ENCODE measurements at regions not wholly inside any gene's neighbourhood (a gene's known extent, or its start where the extent isn't known, plus 50 kb on each side); places are given as distances from the start of the nearest gene placed in this dataset.
"Not testable (repeated sequence)": the region's sequence is repeated elsewhere in the genome, so short reads cannot be mapped to it uniquely, and the experiment has no call there.

DNA sequence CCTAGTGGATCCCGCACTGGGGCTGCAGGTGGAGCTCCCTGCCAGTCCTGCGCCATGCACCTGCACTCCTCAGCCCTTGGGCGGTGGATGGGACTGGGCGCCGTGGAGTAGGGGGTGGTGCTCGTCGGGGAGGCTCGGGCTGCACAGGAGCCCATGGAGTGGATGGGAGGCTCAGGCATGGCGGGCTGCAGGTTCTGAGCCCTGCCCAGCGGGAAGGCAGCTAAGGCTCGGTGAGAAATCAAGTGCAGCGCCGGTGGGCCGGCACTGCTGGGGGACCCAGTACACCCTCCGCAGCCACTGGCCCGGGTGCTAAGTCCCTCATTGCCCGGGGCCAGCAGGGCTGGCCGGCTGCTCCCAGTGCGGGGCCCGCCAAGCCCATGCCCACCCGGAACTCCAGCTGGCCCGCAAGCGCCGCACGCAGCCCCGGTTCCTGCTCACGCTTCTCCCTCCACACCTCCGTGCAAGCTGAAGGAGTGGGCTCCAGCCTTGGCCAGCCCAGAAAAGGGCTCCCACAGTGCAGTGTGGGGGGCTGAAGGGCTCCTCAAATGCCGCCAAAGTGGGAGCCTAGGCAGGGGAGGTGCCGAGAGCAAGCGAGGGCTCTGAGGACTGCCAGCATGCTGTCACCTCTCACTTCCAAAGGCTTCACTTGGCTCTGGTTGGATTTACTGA is 342.5 kb downstream of the KCNN2 start:
- DNase-seq (ENCODE audit: missing footprints); ATAC-seq; intact Hi-C loops (cut with DNase I): not testable (repeated sequence)

DNA sequence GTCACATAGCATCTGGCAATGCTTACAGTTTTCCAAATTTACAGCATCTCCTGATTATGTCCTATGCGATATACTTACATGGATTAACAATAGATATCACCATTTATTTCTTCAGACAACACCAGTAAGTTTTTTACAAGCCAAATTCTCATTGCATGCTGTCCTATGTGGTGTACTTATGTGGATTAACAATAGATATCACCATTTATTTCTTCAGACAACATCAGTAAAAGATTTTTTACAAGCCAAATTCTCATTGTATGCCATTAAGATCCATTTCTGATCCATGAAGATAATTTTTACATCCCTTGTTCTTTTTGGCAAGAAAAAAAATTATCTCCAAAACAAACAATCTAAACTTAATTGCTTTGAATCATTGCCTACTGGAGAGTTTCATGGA is 340.9 kb downstream of the KCNN2 start:
- intact Hi-C loops (cut with DNase I) = no loop called here
- DNase-seq (ENCODE audit: missing footprints) (no peak), ATAC-seq (no peak)

DNA sequence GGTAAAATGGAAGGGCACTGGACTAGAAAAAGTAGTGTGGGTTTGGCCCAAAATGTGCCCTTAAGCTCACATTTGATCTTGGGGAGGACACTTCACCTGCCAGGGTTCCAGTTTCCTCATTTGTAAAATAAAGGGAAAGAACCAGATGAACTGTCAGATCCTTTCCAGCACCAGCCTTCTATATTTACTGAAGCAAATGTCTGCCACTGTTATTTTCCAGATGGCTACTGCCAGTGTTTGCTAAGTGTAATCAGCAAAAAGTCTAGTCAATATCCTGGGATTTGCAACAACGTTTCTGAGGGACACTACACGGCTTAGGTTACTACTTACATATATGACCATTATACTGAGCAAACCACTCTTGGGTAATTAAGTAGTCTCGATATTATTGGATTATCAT is 340.3 kb downstream of the KCNN2 start:
- no peak for ATAC-seq
- DNase-seq (ENCODE audit: missing footprints) = no peak
- intact Hi-C loops (cut with DNase I) = no loop called here

DNA sequence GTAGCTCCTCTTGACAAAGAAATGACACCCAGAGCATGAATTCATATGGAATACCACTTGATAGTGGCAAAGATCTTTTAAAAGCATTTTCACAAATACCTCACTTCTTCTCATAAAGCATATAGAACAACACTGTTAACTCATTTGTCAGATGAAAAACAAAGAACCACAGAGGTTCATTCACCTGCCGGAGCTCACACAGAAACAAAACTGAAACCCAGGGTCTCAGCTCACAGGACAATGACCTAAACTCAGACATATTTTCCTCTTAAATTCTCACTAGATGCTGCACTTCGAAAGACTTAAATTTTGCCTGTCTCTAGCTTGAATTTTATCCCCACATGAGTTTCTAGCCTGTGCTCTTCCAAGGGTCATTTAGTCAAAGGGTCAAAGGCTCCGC is 339.0 kb downstream of the KCNN2 start:
- intact Hi-C loops (cut with DNase I) = no loop called here
- DNase-seq (ENCODE audit: missing footprints) (no peak), ATAC-seq (no peak)

DNA sequence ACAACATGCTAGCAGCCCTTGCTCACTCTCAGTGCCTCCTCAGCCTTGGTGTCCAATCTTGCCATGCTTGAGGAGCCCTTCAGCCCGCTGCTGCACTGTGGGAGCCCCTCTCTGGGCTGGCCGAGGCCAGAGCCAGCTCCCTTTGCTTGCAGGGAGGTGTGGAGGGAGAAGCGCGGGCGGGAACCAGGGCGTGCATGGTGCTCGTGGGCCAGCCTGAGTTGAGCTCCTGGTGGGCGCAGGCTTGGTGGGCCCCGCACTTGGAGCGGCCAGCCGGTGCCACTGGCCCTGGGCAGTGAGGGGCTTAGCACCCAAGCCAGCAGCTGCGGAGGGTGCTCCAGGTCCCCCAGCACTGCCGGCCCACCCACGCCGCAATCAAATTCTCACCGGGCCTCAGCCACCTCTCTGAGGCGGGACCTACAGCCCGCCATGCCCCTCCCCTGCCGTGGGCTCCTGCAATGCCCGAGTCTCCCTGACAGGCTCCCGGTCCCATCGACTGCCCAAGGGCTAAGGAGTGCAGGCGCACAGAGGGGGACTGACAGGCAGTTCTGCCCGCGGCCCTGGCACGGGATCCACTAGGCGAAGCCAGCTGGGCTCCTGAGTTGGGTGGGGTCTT is 333.5 kb downstream of the KCNN2 start:
- no peak for ATAC-seq
- no peak for DNase-seq (ENCODE audit: missing footprints)
- intact Hi-C loops (cut with DNase I) = no loop called here

DNA sequence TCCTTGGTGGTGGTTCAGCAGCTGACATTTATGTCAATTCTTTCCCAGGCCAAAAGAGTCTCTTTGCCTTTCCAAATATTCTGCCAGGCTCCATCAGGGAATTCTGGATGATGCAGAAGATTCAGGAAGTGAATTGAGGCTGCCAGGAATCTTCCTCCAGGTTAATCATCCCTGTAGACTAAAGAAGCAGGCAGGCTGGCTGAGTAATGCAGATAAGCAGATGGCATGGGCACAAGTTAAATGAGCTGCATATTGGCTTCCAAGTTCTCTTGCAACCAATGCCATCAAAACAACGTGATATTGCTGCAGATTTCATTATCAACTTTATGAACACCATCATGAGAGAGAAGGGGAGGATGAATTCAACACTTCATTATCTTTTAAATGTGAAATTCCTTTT is 324.5 kb downstream of the KCNN2 start:
- ATAC-seq = no peak
- no peak for DNase-seq (ENCODE audit: missing footprints)
- intact Hi-C loops (cut with DNase I) = no loop called here

DNA sequence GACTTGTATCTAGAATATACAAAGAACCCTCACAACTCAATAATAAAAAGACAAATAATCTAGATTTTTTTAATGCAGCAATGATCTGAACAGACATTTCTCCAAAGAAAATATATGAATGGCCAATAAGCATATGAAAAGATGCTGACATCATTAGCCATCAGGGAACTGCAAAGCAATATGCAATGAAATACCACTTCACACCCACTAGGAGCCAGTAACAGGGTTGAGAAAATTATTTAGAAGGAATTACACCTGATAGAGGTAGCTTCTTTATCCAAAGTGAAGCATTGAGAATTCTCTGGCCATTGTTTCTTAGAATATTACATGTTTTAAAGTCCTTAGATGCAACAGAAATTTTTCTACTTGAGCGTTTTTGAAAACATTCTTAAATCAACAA is 316.9 kb downstream of the KCNN2 start:
- ATAC-seq = no peak
- intact Hi-C loops (cut with DNase I) = no loop called here
- DNase-seq (ENCODE audit: missing footprints) = no peak

DNA sequence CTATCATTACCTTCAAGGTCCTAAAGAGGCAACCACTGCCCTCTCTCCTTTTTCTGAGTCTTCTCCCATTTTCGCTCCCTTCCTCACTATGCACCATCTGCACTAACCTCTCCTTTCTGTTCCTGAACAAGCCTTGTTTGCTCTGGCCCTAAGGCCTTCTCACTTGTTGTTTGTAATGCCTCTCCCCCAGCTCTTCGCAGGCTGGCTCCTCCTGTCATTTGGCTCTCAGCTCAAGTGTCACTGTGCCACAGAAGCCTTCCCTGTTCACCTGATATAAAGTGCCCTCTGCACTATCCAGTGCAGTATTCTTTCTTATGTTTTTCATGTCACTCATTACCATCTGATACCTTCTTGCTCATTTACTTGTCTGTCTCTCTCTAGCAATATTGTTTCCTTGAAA is 303.7 kb downstream of the KCNN2 start:
- intact Hi-C loops (cut with DNase I) = no loop called here

DNA sequence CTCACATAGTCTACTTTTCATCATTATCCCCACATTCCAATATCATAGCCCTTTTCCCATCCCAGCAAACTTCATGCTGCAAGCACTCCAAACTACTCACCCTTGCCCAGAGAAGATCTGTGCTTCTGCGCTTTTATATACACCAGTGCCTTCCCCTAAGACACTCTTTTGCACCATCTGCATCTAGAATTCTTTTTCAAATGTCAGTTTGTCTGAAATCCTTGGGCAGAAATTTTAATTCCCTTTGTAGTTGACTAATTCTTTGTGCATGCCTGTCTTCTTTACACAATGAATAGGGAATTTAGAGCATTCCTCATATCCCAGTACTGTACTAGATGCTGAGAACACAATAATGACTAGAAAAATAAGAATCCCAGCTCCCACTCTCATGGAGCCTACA is 298.9 kb downstream of the KCNN2 start:
- intact Hi-C loops (cut with DNase I) = no loop called here
- no peak for DNase-seq (ENCODE audit: missing footprints)
- ATAC-seq = no peak

More for the DNA sequence above, 303.7 kb downstream of the KCNN2 start:
- ATAC-seq (no peak), DNase-seq (ENCODE audit: missing footprints) (no peak)

DNA sequence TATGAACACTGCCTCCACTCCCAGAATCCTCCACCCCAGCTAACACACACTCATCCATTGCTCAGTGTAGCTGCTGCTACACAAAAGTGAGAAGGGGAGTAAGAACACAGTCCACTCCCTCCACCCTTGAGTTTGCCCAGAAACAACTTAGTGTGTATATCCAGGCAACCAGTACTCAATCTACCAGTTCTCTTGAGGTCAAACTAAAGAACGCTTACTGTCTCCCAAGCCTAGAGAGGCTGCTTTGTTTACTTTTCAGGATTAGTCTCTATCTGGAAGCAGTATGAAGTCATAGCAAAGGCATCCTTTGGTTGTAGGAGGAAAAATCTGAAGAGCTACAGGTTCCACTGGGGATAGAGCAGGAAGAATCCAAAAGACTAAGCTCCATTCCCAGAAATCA is 296.3 kb downstream of the KCNN2 start:
- DNase-seq (ENCODE audit: missing footprints) = no peak
- intact Hi-C loops (cut with DNase I) = no loop called here

DNA sequence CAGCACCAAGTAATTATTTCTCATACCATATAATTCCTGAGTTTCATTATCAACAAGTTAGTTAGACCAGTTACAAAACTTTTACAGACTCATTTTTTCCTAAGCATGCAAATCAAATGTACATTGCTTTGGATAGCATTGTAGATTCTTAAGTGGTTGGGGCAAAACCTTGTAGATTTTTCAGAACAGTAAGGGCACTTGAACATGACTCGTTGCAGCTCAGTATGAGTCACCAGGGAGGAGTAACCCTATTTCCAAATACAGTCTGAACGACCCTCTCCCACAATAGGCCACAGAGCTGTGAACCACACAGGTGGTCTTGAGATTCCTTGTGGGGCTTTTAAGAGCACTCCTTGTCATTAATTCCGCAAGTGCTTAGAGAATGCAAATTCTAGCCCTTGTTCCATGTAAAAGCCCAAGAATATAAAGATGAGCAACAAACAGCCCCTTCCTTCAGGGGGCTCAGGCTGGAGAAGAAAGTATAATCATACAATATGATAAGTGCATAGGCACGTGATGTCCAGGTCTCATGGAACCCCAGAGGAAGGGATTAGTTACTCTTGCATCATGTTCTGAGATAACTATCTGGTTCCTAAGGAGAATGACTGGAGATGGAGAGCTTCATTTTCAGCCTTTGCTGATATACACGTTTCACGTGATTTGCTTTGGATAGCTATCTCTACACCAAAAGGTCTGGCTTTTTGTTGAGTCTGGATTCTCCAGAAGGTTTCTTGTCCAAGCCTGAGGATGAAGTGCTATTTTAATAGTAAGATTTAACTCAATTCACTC is 295.7 kb downstream of the KCNN2 start:
- ATAC-seq (no peak), DNase-seq (ENCODE audit: missing footprints) (no peak)
- intact Hi-C loops (cut with DNase I) = no loop called here

More for the DNA sequence above, 296.3 kb downstream of the KCNN2 start:
- ATAC-seq = no peak

DNA sequence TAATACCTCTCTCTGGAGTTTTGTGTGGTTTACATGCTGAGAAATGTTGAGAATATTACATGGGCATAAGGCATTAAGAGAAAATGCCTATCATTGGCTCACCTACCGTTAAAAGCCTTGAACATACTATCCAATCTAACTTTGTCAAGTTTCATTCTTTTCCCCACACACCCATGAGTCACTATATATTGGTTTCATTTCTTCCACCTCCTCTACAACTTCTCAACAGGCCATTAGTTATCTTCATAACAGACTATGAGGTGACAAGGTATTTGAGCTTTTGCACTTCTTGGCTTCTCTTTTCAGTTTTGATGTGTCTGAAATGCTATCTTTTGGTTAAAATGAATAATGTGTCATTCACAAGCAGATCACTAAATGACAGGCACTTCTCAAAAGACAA is 288.0 kb downstream of the KCNN2 start:
- DNase-seq (ENCODE audit: missing footprints) (no peak), ATAC-seq (no peak)
- intact Hi-C loops (cut with DNase I) = no loop called here

DNA sequence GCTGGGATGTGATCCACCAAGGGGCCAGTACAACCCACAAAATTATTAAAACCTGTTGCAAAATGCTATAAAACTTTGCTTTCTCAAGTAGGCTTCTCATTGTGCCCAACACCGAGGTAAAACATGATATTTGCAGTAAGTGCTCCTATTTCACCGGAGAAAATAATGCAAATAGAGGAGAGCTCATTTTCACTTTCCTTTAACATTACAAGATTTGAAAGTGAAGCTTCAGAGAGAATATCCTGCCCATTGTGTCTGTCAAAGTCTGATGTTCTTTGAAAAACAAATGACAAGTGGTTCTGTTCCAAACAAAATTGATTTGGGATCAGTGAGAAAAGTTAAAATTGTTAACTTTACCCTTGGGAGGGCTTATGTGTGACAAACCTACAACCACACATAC is 287.1 kb downstream of the KCNN2 start:
- intact Hi-C loops (cut with DNase I) = no loop called here
- no peak for ATAC-seq
- no peak for DNase-seq (ENCODE audit: missing footprints)

DNA sequence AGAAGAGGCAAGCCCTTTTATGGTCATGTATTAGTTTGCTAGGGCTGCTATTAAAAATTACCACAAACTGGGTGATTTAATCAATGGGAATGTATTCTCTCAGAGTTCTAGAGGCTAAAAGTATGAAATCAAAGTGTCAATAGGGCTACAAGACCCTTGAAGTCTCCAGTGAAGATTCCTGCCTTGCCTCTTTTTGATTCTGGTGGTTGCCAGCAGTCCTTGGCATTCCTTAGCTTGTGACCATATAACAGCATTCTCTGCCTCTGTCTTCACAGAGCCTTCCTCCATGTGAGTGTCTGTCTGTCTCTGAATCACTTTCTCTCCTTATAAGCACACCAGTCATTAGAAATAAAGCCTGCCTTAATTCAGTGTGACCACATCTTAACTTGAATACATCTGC is 282.7 kb downstream of the KCNN2 start:
- ATAC-seq (no peak), DNase-seq (ENCODE audit: missing footprints) (no peak)
- intact Hi-C loops (cut with DNase I) = no loop called here

DNA sequence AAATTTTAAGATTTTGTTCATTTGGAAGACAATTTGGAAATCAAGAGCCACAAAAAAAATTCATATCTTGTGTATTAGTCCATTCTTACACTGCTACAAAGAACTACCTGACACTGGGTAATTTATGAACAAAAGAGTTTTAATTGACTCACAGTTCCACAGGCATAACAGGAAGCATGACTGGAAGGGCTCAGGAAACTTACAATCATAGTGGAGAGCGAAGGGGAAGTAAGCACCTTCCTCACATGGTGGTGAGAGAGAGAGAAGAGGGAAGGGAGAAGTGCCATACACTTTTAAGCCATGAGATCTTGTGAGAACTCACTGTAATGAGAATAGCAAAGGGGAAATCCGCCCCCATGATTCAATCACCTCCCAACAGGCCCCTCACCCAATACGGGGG is 274.4 kb downstream of the KCNN2 start:
- no peak for ATAC-seq
- no peak for DNase-seq (ENCODE audit: missing footprints)
- intact Hi-C loops (cut with DNase I) = no loop called here

DNA sequence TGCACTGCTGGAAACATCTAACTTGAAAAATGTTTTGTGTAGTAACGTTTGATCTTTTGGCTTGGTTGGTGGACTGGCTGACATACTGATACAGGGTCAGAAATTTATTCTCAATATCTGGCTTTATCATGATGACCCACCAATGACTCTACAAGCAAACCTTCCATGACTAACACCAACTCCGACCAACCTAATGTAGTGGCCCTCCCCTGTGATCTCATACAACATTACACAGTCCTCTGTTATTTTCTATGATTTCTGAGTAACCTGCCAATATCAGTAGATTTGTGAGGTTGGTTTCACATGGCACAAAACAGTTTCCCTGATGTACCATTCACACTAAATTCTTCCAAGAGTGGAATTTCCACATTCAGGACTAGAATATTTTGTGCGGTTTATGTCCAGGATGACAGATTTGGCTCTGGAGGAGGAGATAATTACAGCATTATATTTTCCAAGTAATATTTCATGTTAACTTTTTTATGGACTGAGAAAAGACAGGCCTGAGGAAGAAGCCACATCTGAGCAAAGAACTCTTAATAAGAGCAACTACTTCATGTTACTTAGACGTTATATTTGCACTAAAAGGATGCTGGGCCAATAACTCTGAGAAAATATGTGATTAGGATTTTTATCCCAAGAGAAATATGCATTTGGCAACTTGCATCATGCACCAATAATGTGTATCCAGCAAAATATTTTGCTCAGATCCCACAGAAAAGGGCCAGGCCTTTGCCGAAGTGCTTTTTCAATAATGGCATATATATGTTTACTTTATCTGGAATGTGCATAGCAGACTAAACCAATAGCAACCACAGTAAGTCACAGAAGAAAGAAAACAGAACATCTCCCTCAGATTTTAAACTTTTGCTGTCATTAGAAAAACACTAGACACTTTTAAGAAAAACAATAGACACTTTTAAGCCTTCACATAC is 273.4 kb downstream of the KCNN2 start:
- DNase-seq (ENCODE audit: missing footprints) = no peak

DNA sequence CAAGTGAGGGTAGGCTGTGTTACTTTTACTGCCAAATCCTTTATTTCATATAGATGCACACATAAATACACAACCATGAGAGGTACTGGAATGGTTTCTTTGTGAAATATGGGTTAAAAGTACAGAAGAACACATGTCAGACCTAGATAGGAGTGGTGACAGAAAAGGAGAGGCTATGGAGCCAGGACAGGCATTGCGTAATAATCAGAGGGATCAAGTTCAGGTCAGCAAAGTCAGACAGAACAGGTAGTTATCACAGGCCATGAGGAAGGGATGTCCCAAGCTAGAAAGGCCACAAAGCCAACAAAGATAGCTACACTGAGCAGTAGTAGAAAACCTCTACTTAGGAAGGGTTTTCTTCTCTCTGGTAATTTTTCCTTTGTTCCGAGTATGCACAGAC is 272.6 kb downstream of the KCNN2 start:
- ATAC-seq (no peak), DNase-seq (ENCODE audit: missing footprints) (no peak)
- intact Hi-C loops (cut with DNase I) = no loop called here

More for the DNA sequence above, 273.4 kb downstream of the KCNN2 start:
- ATAC-seq = no peak
- intact Hi-C loops (cut with DNase I) = no loop called here

DNA sequence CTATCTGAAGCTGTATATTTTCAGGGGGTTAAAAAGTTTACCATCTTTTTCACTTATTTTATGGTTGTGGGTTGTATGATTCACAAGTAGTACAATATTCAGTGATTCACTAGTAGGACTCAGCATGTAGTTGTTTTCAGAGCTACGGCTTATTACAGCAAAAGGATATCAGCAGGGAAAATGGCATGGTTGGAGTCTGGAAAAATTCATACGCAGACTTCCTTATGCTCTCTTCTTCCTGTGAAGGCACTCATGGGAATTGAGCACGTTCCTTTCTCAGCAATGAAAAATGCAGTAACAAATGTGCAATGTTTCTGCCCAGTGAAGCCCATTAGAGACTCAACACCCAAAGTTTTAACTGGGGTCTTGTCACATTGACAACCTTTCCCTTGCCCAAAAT is 250.5 kb downstream of the KCNN2 start:
- ATAC-seq (no peak), DNase-seq (ENCODE audit: missing footprints) (no peak)
- intact Hi-C loops (cut with DNase I) = no loop called here

DNA sequence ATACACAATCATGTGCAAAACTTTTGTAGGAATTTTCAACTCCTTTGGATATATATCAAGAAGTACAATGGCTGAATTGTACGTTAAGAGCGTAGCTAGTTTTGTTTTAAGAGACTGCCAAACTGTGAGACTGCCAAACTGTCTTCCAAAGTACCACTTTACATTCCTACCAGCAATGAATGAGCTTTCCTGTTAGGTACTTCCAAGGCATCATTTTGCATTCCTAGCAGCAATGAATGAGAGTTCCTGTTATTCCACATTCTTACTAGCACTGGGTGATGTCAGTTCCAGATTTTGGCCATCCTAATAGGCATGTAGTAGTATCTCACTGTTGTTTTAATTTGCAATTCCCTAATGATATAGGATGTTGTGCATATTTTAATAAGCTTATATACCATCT is 219.3 kb downstream of the KCNN2 start:
- intact Hi-C loops (cut with DNase I) = no loop called here
- no peak for DNase-seq (ENCODE audit: missing footprints)
- no peak for ATAC-seq

All from Right ventricle myocardium inferior (tissue), 1 donor.